GM21360 (cell line): ENCODE measurements at regions not wholly inside any gene's neighbourhood (a gene's known extent, or its start where the extent isn't known, plus 50 kb on each side); places are given as distances from the start of the nearest gene placed in this dataset.
"Not testable (repeated sequence)": the region's sequence is repeated elsewhere in the genome, so short reads cannot be mapped to it uniquely, and the experiment has no call there.

Source experiments
- ATAC-seq: cut with Tn5 transposase; IDR thresholded peaks from one replicate; pipeline ENCODE4 v1.9.1; 2021; ENCODE audit warnings: mild to moderate bottlenecking, moderate library complexity; ENCODE audit not compliant: unreplicated experiment

- peak; percentile 62 for ATAC-seq
Observed at GRCh38 chr2:113551637-113552318, 53.3 kb downstream of the FOXD4L1 start.

DNA sequence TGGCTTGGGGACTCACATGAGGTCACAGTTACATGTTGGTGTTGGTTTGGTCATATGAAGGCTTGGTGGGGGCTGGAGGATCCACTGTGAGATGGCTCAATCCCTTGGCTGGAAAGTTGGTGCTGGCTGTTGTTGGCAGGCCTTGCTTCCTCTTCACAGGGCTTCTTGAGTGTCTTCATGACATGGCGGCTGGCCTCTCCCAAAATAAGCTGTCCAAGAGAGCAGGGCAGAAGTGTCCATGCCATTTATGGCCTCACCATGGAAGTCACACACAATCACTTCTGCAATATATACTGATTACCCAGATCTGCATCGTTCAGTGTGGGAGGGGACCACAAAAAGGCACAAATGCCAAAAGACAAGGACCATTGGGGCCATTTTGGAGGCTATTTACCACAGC lies 61.4 kb downstream of the FOXD4L1 start:
- not testable (repeated sequence) for ATAC-seq

DNA sequence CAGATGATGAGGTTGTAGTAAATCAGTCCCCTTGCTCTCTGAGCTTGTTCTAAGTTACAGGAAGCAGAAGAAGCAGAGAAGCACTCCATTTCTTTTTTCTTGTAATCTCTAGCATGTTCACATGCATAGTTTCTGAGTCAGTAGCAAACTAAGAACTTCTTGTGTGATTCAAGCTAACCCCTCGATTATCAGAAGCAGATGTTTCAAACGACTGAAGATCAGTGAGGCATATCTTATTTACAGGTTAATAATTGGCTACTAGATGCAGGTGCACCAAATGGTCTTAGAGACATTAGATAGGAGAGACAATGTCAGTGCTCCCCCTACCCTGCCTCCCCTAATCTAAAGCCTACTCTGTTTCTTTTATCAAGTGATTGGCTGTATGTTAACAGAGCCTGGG lies 64.2 kb downstream of the FOXD4L1 start:
- not testable (repeated sequence) for ATAC-seq

DNA sequence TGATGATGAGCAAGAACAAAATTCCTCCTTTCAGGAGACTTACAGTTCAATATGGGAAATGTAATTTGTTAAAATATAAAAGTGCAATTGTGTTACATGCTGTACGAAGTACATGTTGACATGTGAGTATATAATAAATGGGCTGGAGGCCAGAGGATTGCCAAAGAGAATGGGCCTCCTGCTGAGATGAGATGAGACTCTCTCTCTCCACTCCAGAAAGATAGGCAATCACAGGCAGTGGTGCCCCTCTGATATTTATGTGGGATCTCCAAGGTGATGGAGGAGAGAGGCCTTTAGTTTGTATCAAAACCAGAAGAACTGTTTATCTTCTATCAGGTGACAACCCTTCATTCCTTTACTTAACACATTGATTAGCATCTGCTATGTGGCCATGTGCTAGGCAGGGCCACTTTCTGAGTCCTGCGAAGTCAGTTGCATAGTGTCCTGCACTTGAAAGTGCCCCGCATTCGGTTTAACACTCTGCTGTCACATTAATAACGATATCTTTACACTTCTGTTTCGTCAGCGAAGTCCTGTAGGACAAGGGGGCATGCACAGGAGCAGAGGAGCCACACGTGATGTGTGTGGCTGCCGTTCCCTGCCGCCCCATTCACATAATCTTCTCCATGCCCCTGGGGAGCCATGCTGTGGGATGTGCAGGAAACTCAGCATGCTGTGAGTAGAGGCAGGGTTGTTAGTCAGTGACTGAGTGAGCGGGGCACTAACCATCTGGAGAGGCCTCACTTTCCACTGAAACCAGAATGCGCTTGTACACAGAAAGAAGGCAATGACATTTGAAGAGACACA lies 60.2 kb upstream of the RABL2A start:
- ATAC-seq: not testable (repeated sequence)

DNA sequence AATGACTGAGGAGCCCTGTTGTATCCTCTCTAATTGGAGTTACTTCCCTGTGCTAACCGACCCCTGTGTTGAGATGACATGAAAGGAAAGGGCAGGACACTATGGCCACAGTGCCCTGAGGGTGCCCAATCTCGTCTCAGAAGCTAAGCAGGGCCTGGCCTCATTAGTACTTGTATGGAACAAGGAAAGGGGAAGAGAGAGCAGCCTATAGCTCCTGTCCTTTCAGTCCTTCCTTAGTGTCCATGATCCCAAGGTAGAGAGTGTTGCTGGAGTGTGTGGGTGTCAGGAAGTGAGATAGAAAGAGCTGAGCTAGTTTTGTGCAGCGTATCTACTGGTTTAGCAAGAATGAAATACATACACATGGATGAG lies 59.6 kb upstream of the RABL2A start:
- not testable (repeated sequence) for ATAC-seq

GRCh38 chr2:113568231-113568630 lies 58.8 kb upstream of the RABL2A start:
- ATAC-seq: not testable (repeated sequence)

DNA sequence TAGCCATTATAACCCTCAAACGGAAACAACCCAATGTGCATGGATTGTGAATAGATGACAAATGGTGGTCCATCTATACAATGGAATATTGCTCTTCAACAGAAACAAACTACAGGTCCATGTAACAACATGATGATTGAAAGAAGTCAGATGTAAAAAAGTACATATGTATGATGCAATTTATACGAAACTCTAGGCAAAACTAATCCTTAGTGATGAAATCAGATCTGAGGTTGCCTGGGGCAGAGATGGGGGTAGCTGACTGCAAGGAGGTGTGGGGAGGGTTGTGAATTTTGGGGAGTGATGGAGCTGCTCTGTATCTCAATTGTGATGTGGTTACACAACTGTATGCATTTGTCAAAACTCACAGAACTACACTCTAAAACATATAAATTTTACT lies 57.0 kb upstream of the RABL2A start:
- ATAC-seq: not testable (repeated sequence)

- ATAC-seq: not testable (repeated sequence)
Observed at GRCh38 chr2:113570509-113571009, 56.5 kb upstream of the RABL2A start.

DNA sequence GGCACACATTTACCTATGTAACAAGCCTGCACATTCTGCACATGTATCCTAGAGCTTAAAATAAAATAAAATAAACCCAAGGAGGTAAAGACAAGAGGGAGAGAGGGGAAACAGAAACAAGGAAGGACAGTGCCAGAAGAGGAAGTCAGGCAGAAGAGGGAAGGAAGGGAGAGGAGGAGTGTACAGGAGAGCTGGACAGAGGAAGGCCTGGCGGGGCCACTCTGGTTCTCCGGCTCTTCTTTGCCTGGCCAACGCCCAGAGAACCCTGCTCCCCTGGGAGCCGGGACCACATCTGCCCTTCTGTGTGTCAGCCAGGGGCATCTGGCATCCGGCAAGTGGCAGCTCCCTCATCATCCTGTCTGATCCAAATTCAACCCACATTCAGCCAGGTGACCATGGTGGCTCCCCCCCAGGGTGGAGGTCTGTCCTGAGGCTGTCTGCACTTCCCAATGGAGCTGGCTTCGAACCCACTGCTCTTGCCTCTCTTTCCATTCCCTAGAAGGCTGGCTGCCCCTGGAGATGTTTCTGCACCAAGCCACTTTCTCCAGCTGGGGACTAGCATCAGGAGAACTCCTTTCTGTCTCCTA lies 55.5 kb upstream of the RABL2A start:
- not testable (repeated sequence) for ATAC-seq

DNA sequence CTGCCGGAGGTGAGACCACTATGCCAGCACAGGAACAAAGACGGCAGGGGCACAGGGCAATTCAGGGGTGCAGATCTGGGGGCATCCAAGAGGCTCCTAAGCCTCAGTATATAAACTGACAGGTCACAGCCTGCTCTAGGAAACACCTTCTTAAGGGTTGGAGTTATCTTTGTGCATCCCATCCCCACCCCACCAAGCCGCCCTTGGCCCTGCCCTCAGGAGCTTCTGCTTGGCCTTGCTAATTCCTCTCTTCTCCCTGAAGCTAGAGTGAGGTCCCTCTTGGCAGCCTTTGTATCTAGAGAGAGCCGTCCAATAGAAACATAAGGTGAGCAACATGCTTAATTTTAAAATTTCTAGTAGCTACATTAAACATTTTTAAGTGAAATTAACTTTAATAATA lies 51.3 kb upstream of the RABL2A start:
- ATAC-seq: not testable (repeated sequence)

GRCh38 chr2:113576353-113576752 lies 50.7 kb upstream of the RABL2A start:
- ATAC-seq: not testable (repeated sequence)
